ENCODE measurements at regions not wholly inside any gene's neighbourhood (a gene's known extent, or its start where the extent isn't known, plus 50 kb on each side); places are given as distances from the start of the nearest gene placed in this dataset.
"Not testable (repeated sequence)": the region's sequence is repeated elsewhere in the genome, so short reads cannot be mapped to it uniquely, and the experiment has no call there.

- intact Hi-C loops (cut with micrococcal nuclease; ENCODE audit: unreplicated experiment), result no loop called here
- Mint-ChIP-seq H3K36me3 (ENCODE audit: insufficient read depth, unreplicated experiment) (no peaks in the 10 kb centered on the region), H3K27me3 (ENCODE audit: insufficient read depth, unreplicated experiment) (peaks cover 8% of the 10 kb centered on the region), H3K4me1 (ENCODE audit: low read depth, unreplicated experiment) (no peaks in the 10 kb centered on the region), H3K27ac (ENCODE audit: unreplicated experiment) (no peak overlapping the region), H3K9me3 (ENCODE audit: unreplicated experiment) (no peaks in the 10 kb centered on the region), H3K4me3 (ENCODE audit: unreplicated experiment) (no peak overlapping the region)
- no peaks in the 10 kb centered on the region for H3K9me3 ChIP-seq
- no peaks in the 10 kb centered on the region for H3K27me3 ChIP-seq (replicated peaks; ENCODE audit: control insufficient read depth, insufficient read depth, low read length)
- POLR2A ChIA-PET, result no interaction called here
- no peak for DNase-seq
- no peaks in the 10 kb centered on the region for H3K4me1 ChIP-seq
- BruUV-seq (replicated peaks), result no TSS peak
- no peaks in the 10 kb centered on the region for H3K36me3 ChIP-seq (ENCODE audit: control insufficient read depth, insufficient read depth, low read length)
- CTCF ChIA-PET, result no interaction called here
- H3K4me3 ChIP-seq (ENCODE audit: low read depth, low read length), result no peak overlapping the region
- TF ChIP-seq, protein P1, sequence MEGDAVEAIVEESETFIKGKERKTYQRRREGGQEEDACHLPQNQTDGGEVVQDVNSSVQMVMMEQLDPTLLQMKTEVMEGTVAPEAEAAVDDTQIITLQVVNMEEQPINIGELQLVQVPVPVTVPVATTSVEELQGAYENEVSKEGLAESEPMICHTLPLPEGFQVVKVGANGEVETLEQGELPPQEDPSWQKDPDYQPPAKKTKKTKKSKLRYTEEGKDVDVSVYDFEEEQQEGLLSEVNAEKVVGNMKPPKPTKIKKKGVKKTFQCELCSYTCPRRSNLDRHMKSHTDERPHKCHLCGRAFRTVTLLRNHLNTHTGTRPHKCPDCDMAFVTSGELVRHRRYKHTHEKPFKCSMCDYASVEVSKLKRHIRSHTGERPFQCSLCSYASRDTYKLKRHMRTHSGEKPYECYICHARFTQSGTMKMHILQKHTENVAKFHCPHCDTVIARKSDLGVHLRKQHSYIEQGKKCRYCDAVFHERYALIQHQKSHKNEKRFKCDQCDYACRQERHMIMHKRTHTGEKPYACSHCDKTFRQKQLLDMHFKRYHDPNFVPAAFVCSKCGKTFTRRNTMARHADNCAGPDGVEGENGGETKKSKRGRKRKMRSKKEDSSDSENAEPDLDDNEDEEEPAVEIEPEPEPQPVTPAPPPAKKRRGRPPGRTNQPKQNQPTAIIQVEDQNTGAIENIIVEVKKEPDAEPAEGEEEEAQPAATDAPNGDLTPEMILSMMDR (IDR thresholded peaks at IDR 0.05; ENCODE audit: insufficient read depth in 1 of 2, low read depth in 1 of 2, low read length in 1 of 2, severe bottlenecking in 1 of 2, unreplicated experiment in 1 of 2), result no peak
These were observed 592.9 kb upstream of the FLRT2 start for GRCh38 chr14:84937016-84937415.

DNA sequence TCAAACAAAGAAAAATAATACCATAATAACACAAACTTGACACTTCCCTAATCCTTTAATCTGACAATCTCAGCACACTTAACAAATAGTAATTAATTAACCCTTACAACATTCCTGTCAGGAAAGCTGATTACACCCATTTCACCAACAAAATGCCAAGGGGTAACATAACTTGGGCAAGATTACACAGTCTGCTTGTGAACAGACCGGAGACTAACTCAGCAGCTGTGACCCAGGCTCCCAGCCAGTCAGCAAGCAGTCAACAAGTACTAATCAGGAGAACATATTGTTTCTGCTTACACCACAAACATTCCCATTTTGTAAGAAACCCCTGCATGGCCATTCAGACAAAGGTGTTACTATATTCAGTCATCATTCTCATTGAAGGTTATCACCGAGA, 592.5 kb upstream of the FLRT2 start:
- TF ChIP-seq, protein P1 (IDR thresholded peaks at IDR 0.05; ENCODE audit: insufficient read depth in 1 of 2, low read depth in 1 of 2, low read length in 1 of 2, severe bottlenecking in 1 of 2, unreplicated experiment in 1 of 2), result no peak
- H3K27me3 Mint-ChIP-seq (ENCODE audit: insufficient read depth, unreplicated experiment), result peaks cover 8% of the 10 kb centered on the region
- Histone ChIP-seq H3K36me3 (ENCODE audit: control insufficient read depth, insufficient read depth, low read length) (no peaks in the 10 kb centered on the region), H3K4me3 (ENCODE audit: low read depth, low read length) (no peak overlapping the region), H3K4me1 (no peaks in the 10 kb centered on the region), H3K9me3 (no peaks in the 10 kb centered on the region), H3K27me3 (replicated peaks; ENCODE audit: control insufficient read depth, insufficient read depth, low read length) (no peaks in the 10 kb centered on the region)
- CTCF ChIA-PET, result no interaction called here
- H3K36me3 Mint-ChIP-seq (ENCODE audit: insufficient read depth, unreplicated experiment), result no peaks in the 10 kb centered on the region
- H3K9me3 Mint-ChIP-seq (ENCODE audit: unreplicated experiment), result no peaks in the 10 kb centered on the region
- no peak overlapping the region for H3K27ac Mint-ChIP-seq (ENCODE audit: unreplicated experiment)
- H3K4me1 Mint-ChIP-seq (ENCODE audit: low read depth, unreplicated experiment), result no peaks in the 10 kb centered on the region
- POLR2A ChIA-PET, result no interaction called here
- no peak overlapping the region for H3K4me3 Mint-ChIP-seq (ENCODE audit: unreplicated experiment)
- DNase-seq, result no peak
- no TSS peak for BruUV-seq (replicated peaks)
- intact Hi-C loops (cut with micrococcal nuclease; ENCODE audit: unreplicated experiment), result no loop called here

GRCh38 chr14:84944901-84945300, 585.0 kb upstream of the FLRT2 start:
- CTCF ChIA-PET, result not testable (repeated sequence)

More at GRCh38 chr14:84944901-84945300, 585.0 kb upstream of the FLRT2 start:
- H3K9me3 Mint-ChIP-seq (ENCODE audit: unreplicated experiment); H3K27me3 Mint-ChIP-seq (ENCODE audit: insufficient read depth, unreplicated experiment); H3K4me1 ChIP-seq; H3K27ac Mint-ChIP-seq (ENCODE audit: unreplicated experiment); H3K4me3 Mint-ChIP-seq (ENCODE audit: unreplicated experiment); H3K27me3 ChIP-seq (replicated peaks; ENCODE audit: control insufficient read depth, insufficient read depth, low read length); H3K4me1 Mint-ChIP-seq (ENCODE audit: low read depth, unreplicated experiment); H3K36me3 ChIP-seq (ENCODE audit: control insufficient read depth, insufficient read depth, low read length); BruUV-seq (replicated peaks); H3K4me3 ChIP-seq (ENCODE audit: low read depth, low read length); DNase-seq; H3K9me3 ChIP-seq; H3K36me3 Mint-ChIP-seq (ENCODE audit: insufficient read depth, unreplicated experiment); intact Hi-C loops (cut with micrococcal nuclease; ENCODE audit: unreplicated experiment); POLR2A ChIA-PET: not testable (repeated sequence)

All from Caco-2 (cell line).